ENCODE measurements at regions not wholly inside any gene's neighbourhood (a gene's known extent, or its start where the extent isn't known, plus 50 kb on each side); places are given as distances from the start of the nearest gene placed in this dataset.

- ChIA-PET POLR2A (no interaction called here), CTCF (ENCODE audit: low intra/inter-chr PET ratio, low total read pairs) (no interaction called here)
- peaks cover 74% of the 10 kb centered on the region for H3K4me1 ChIP-seq (ENCODE audit: insufficient read depth, low read length)
- H3K4me2 ChIP-seq (ENCODE audit: low read depth, low read length) = no peak overlapping the region
- WGBS (ENCODE audit: low lambda C conversion rate) = 90% methylated on average over 6 of the region's 14 CpGs
- 0 out of 2 replicates have a peak, but pooled peaks have one; percentile 42 for TF ChIP-seq ZBTB42 (CRISPR knock-in tag; IDR thresholded peaks at IDR 0.05)
- TF ChIP-seq NFE2L1 (CRISPR knock-in tag; IDR thresholded peaks at IDR 0.05; ENCODE audit: borderline replicate concordance) = 0 out of 2 replicates have a peak, but pooled peaks have one; percentile 10
- TF ChIP-seq, protein P1, sequence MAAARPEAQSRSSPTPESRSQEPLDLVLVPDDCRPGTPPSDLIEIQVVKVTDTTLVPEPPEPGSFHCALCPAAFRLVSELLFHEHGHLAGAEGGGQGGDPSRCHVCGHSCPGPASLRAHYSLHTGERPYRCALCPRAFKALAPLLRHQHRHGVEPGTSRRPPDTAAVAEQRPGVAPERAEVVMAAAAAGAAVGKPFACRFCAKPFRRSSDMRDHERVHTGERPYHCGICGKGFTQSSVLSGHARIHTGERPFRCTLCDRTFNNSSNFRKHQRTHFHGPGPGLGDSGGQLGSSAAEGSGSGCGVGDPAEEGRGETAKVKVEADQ (CRISPR knock-in tag; IDR thresholded peaks at IDR 0.05; ENCODE audit: borderline replicate concordance) = no peak
- peak; percentile 21; the same call in 1 of the 2 replicates for TF ChIP-seq ZNF768 (CRISPR knock-in tag; IDR thresholded peaks at IDR 0.05)
- TF ChIP-seq KDM5B (CRISPR knock-in tag; IDR thresholded peaks at IDR 0.05; ENCODE audit: borderline replicate concordance) = peak; percentile 26; the same call in 1 of the 2 replicates
- TF ChIP-seq FIP1L1 (IDR thresholded peaks at IDR 0.05; ENCODE audit: borderline replicate concordance, insufficient read depth, low read depth, low read length) = no peak
- ATAC-seq (no peak), DNase-seq (ENCODE audit: low spot score) (no peak), FAIRE-seq (no peak)
- no peaks in the 10 kb centered on the region for H3K9me3 ChIP-seq (ENCODE audit: low read length)
- H3K36me3 ChIP-seq (replicated peaks in 1 of 2; ENCODE audit: control insufficient read depth in 1 of 2, insufficient read depth in 2 of 2, low read length in 2 of 2) = no peaks in the 10 kb centered on the region
- H3K27ac ChIP-seq (ENCODE audit: extremely low read length, insufficient read depth, low read length) = no peak overlapping the region
- BruUV-seq (replicated peaks) = no TSS peak
- H3K4me3 ChIP-seq (replicated peaks in 1 of 3; ENCODE audit: insufficient read depth in 1 of 3, low read depth in 2 of 3, low read length in 3 of 3) = no peak overlapping the region
- intact Hi-C loops (cut with micrococcal nuclease; ENCODE audit: unreplicated experiment) = no loop called here
- no peak overlapping the region for H3K9ac ChIP-seq (ENCODE audit: insufficient read depth, low read depth, low read length)
- H3K27me3 ChIP-seq (ENCODE audit: control insufficient read depth in 1 of 2, insufficient read depth in 2 of 2, low read length in 2 of 2) = peaks cover 13 to 21% of the 10 kb centered on the region in 2 experiments; a peak in 2 of 5 replicates
- H3K79me2 ChIP-seq (ENCODE audit: insufficient read depth, low read length) = no peaks in the 10 kb centered on the region
- no peak overlapping the region for H2AFZ ChIP-seq (ENCODE audit: low read length)
- peaks cover 23% of the 10 kb centered on the region; the same call in 1 of the 2 replicates for H4K20me1 ChIP-seq (ENCODE audit: insufficient read depth, low read length)
- in situ Hi-C loops (cut with HindIII; ENCODE audit: extremely low pct_ligation_motif_present, low pct_unique_long_range_greater_than_20kb) = no loop called here
Observed at GRCh38 chr16:85311741-85312140, 199.5 kb upstream of the CIBAR2 start.

DNA sequence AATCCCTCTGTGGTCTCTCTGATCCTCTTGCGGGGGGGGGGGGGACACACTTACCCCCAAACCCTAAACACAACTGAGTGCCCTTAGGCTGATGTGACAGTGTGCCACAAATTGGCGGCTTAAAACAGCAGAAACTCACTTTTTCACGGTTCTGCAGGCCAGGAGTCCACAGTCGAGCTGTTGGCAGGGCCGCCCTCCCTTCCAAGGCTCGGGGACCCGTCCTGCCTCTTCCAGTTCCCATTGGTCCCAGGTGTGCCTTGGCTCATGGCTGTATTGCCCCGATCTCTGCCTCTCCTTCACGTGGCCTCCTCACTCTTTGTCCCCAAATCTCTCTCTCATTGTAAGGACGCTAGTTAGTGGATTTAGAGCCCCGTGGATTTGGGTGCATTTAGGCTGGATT lies 199.9 kb upstream of the CIBAR2 start:
- FAIRE-seq = no peak
- POLR2A ChIA-PET = no interaction called here

More for the DNA sequence above, 199.9 kb upstream of the CIBAR2 start:
- no TSS peak for BruUV-seq (replicated peaks)
- WGBS (ENCODE audit: low lambda C conversion rate) = 58% methylated on average over 11 of the region's 11 CpGs
- Histone ChIP-seq H3K27me3 (ENCODE audit: control insufficient read depth in 1 of 2, insufficient read depth in 2 of 2, low read length in 2 of 2) (peaks cover 15 to 21% of the 10 kb centered on the region in 2 experiments; a peak in 2 of 5 replicates), H3K4me2 (ENCODE audit: low read depth, low read length) (no peak overlapping the region; the same call in 1 of the 2 replicates), H3K36me3 (replicated peaks in 1 of 2; ENCODE audit: control insufficient read depth in 1 of 2, insufficient read depth in 2 of 2, low read length in 2 of 2) (no peaks in the 10 kb centered on the region), H4K20me1 (ENCODE audit: insufficient read depth, low read length) (peaks cover 25% of the 10 kb centered on the region; the same call in 1 of the 2 replicates), H3K9ac (ENCODE audit: insufficient read depth, low read depth, low read length) (no peak overlapping the region), H3K4me3 (replicated peaks in 1 of 3; ENCODE audit: insufficient read depth in 1 of 3, low read depth in 2 of 3, low read length in 3 of 3) (no peak overlapping the region), H3K27ac (ENCODE audit: extremely low read length, insufficient read depth, low read length) (no peak overlapping the region), H2AFZ (ENCODE audit: low read length) (no peak overlapping the region), H3K4me1 (ENCODE audit: insufficient read depth, low read length) (peaks cover 70% of the 10 kb centered on the region), H3K79me2 (ENCODE audit: insufficient read depth, low read length) (no peaks in the 10 kb centered on the region), H3K9me3 (ENCODE audit: low read length) (no peaks in the 10 kb centered on the region)
- in situ Hi-C loops (cut with HindIII; ENCODE audit: extremely low pct_ligation_motif_present, low pct_unique_long_range_greater_than_20kb) (no loop called here), intact Hi-C loops (cut with micrococcal nuclease; ENCODE audit: unreplicated experiment) (no loop called here)
- 0 out of 2 replicates have a peak, but pooled peaks have one; percentile 11 for TF ChIP-seq SAFB2 (CRISPR knock-in tag; IDR thresholded peaks at IDR 0.05; ENCODE audit: borderline replicate concordance, low read depth)
- TF ChIP-seq, protein P2, sequence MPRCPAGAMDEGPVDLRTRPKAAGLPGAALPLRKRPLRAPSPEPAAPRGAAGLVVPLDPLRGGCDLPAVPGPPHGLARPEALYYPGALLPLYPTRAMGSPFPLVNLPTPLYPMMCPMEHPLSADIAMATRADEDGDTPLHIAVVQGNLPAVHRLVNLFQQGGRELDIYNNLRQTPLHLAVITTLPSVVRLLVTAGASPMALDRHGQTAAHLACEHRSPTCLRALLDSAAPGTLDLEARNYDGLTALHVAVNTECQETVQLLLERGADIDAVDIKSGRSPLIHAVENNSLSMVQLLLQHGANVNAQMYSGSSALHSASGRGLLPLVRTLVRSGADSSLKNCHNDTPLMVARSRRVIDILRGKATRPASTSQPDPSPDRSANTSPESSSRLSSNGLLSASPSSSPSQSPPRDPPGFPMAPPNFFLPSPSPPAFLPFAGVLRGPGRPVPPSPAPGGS (CRISPR knock-in tag; IDR thresholded peaks at IDR 0.05) = 0 out of 2 replicates have a peak, but pooled peaks have one; percentile 1
- TF ChIP-seq EZH2 (conservative IDR thresholded peaks at IDR 0.05; ENCODE audit: low read depth, low read length) = peak; percentile 59; the same call in 1 of the 2 replicates
- TF ChIP-seq CBX1 (IDR thresholded peaks at IDR 0.05; ENCODE audit: low read depth) = no peak
- TF ChIP-seq MTA1 (CRISPR knock-in tag; IDR thresholded peaks at IDR 0.05; ENCODE audit: borderline replicate concordance) = no peak
- TF ChIP-seq ARNTL (CRISPR knock-in tag; IDR thresholded peaks at IDR 0.05) = no peak
- TF ChIP-seq REXO4 (CRISPR knock-in tag; IDR thresholded peaks at IDR 0.05; ENCODE audit: borderline replicate concordance) = no peak
- no peak for TF ChIP-seq ZNF331 (CRISPR knock-in tag; IDR thresholded peaks at IDR 0.05)
- TF ChIP-seq ZBTB3 (CRISPR knock-in tag; IDR thresholded peaks at IDR 0.05; ENCODE audit: borderline replicate concordance, low read depth) = no peak
- no peak for TF ChIP-seq FIP1L1 (IDR thresholded peaks at IDR 0.05; ENCODE audit: borderline replicate concordance, insufficient read depth, low read depth, low read length)
- ATAC-seq = no peak
- CTCF ChIA-PET (ENCODE audit: low intra/inter-chr PET ratio, low total read pairs) = no interaction called here
- no peak for DNase-seq (ENCODE audit: low spot score)
